ENCODE measurements at regions not wholly inside any gene's neighbourhood (a gene's known extent, or its start where the extent isn't known, plus 50 kb on each side); places are given as distances from the start of the nearest gene placed in this dataset.

DNA sequence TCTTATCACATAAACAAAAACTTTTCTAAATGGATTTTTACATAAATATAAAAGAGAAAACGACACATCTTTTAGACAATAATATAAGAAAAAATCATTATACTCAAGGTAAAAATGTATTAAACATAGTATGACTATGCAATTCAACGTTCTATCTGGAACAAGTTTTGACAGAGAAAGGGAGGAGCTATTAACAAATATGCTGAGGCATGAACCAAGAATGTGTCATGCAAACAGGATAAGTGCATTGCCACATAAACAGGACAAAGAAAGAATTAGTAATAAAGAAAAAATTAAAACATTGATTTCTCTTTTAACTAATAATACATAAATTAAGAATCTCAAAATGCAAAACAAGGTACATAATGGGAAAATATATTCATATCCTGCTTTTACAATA is 1353.4 kb upstream of the GJE1 start:
- Histone ChIP-seq H2AFZ (ENCODE audit: low read length) (no peak overlapping the region), H3K9me2 (replicated peaks; ENCODE audit: insufficient read depth, low read length) (no peaks in the 10 kb centered on the region), H3K79me2 (ENCODE audit: low read length) (no peaks in the 10 kb centered on the region), H3K4me2 (ENCODE audit: low read depth, low read length) (no peak overlapping the region), H3K27me3 (replicated peaks; ENCODE audit: insufficient read depth, low read length) (no peaks in the 10 kb centered on the region), H3K9ac (ENCODE audit: low read length) (no peak overlapping the region), H3F3A (ENCODE audit: insufficient read depth, low read length) (peaks cover under 1% of the 10 kb centered on the region; the same call in 1 of the 2 replicates), H3K9me3 (replicated peaks; ENCODE audit: insufficient read depth, low read length) (no peaks in the 10 kb centered on the region), H3K4me1 (ENCODE audit: low read length) (peaks cover 3% of the 10 kb centered on the region; the same call in 1 of the 2 replicates), H4K20me1 (ENCODE audit: insufficient read depth, low read length) (no peaks in the 10 kb centered on the region), H3K36me3 (replicated peaks; ENCODE audit: insufficient read depth, low read length) (no peaks in the 10 kb centered on the region), H3K27ac (ENCODE audit: low read length) (no peak overlapping the region), H3K4me3 (ENCODE audit: low read length) (no peak overlapping the region)
- no peak for TF ChIP-seq EZH2phosphoT487 (IDR thresholded peaks at IDR 0.05; ENCODE audit: low read length)
- no peak for TF ChIP-seq EZH2 (optimal IDR thresholded peaks at IDR 0.05; ENCODE audit: low read depth, low read length)
- no peak for DNase-seq

DNA sequence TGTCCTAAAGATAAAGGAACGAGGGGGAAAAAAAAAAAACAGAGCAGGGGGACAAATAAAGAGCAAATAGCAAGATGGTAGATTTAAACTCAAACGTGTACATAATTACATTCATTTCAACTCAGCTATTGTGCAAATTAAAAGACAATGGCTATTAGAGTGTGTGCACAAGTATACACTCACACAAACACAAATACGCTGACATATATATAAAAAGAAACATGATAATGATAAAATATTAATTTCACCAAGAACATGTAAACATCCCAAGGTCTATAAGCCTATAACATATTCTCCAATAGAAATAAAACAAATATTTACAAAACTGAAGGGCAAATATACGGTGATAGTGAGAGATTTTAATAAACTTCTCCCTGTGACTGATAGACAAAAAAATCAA is 1354.9 kb upstream of the GJE1 start:
- Histone ChIP-seq H3K4me3 (ENCODE audit: low read length) (no peak overlapping the region), H3K27ac (ENCODE audit: low read length) (no peak overlapping the region), H3K36me3 (replicated peaks; ENCODE audit: insufficient read depth, low read length) (no peaks in the 10 kb centered on the region), H3K9me3 (replicated peaks; ENCODE audit: insufficient read depth, low read length) (no peaks in the 10 kb centered on the region), H3K79me2 (ENCODE audit: low read length) (no peaks in the 10 kb centered on the region), H3K9ac (ENCODE audit: low read length) (no peak overlapping the region), H3K4me2 (ENCODE audit: low read depth, low read length) (no peak overlapping the region), H3K27me3 (replicated peaks; ENCODE audit: insufficient read depth, low read length) (no peaks in the 10 kb centered on the region), H3K9me2 (replicated peaks; ENCODE audit: insufficient read depth, low read length) (no peaks in the 10 kb centered on the region), H2AFZ (ENCODE audit: low read length) (no peak overlapping the region), H3K4me1 (ENCODE audit: low read length) (peaks cover 13% of the 10 kb centered on the region), H4K20me1 (ENCODE audit: insufficient read depth, low read length) (no peaks in the 10 kb centered on the region), H3F3A (ENCODE audit: insufficient read depth, low read length) (peaks cover 5% of the 10 kb centered on the region; the same call in 1 of the 2 replicates)
- TF ChIP-seq CTCF (IDR thresholded peaks at IDR 0.05; ENCODE audit: low read length) (no peak), EZH2phosphoT487 (IDR thresholded peaks at IDR 0.05; ENCODE audit: low read length) (no peak), EZH2 (optimal IDR thresholded peaks at IDR 0.05; ENCODE audit: low read depth, low read length) (no peak)
- DNase-seq, result no peak

- H3K9ac ChIP-seq (ENCODE audit: low read length), result no peak overlapping the region
- no peak for DNase-seq
- H3K4me1 ChIP-seq (ENCODE audit: low read length), result peaks cover 13% of the 10 kb centered on the region
- no peak overlapping the region for H3K4me2 ChIP-seq (ENCODE audit: low read depth, low read length)
- no peaks in the 10 kb centered on the region for H3K79me2 ChIP-seq (ENCODE audit: low read length)
- H3K36me3 ChIP-seq (replicated peaks; ENCODE audit: insufficient read depth, low read length), result no peaks in the 10 kb centered on the region
- no peak overlapping the region for H3K4me3 ChIP-seq (ENCODE audit: low read length)
- H4K20me1 ChIP-seq (ENCODE audit: insufficient read depth, low read length), result no peaks in the 10 kb centered on the region
- H3F3A ChIP-seq (ENCODE audit: insufficient read depth, low read length), result peaks cover 5% of the 10 kb centered on the region; the same call in 1 of the 2 replicates
- H3K9me2 ChIP-seq (replicated peaks; ENCODE audit: insufficient read depth, low read length), result no peaks in the 10 kb centered on the region
- H3K9me3 ChIP-seq (replicated peaks; ENCODE audit: insufficient read depth, low read length), result no peaks in the 10 kb centered on the region
- no peak overlapping the region for H3K27ac ChIP-seq (ENCODE audit: low read length)
- TF ChIP-seq EZH2phosphoT487 (IDR thresholded peaks at IDR 0.05; ENCODE audit: low read length) (no peak), EZH2 (optimal IDR thresholded peaks at IDR 0.05; ENCODE audit: low read depth, low read length) (no peak), CTCF (IDR thresholded peaks at IDR 0.05; ENCODE audit: low read length) (no peak)
- H2AFZ ChIP-seq (ENCODE audit: low read length), result no peak overlapping the region
- no peaks in the 10 kb centered on the region for H3K27me3 ChIP-seq (replicated peaks; ENCODE audit: insufficient read depth, low read length)
Observed at GRCh38 chr6:140775061-140775460, 1357.7 kb upstream of the GJE1 start.

DNA sequence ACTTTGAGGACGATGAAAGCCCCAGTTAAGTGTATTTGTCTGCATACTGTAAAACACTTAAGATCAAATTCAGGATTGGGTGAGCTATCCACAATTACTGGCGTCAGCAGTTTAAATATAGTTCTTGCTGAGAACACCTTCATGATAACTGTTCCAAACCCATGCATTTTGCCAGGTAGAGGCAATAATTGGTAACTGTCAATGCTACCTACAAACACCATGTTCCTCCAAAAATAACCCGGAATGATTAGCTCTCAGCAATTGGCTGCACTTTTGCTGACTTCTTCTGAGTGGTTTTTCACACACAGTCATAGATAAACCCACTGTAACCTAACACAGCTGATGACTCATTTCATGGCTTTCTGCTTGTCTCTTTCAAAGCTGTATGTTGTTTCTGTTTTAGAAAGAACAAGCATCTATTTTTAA is 1358.6 kb upstream of the GJE1 start:
- H3K27me3 ChIP-seq (replicated peaks; ENCODE audit: insufficient read depth, low read length), result no peaks in the 10 kb centered on the region
- H3K9me3 ChIP-seq (replicated peaks; ENCODE audit: insufficient read depth, low read length), result no peaks in the 10 kb centered on the region
- peaks cover 5% of the 10 kb centered on the region; the same call in 1 of the 2 replicates for H3F3A ChIP-seq (ENCODE audit: insufficient read depth, low read length)
- peak overlapping the region; percentile 18 for H3K4me2 ChIP-seq (ENCODE audit: low read depth, low read length)
- peaks cover 13% of the 10 kb centered on the region for H3K4me1 ChIP-seq (ENCODE audit: low read length)
- H3K36me3 ChIP-seq (replicated peaks; ENCODE audit: insufficient read depth, low read length), result no peaks in the 10 kb centered on the region
- no peaks in the 10 kb centered on the region for H3K9me2 ChIP-seq (replicated peaks; ENCODE audit: insufficient read depth, low read length)
- no peak overlapping the region for H3K9ac ChIP-seq (ENCODE audit: low read length)
- H4K20me1 ChIP-seq (ENCODE audit: insufficient read depth, low read length), result no peaks in the 10 kb centered on the region
- H2AFZ ChIP-seq (ENCODE audit: low read length), result 0 out of 2 replicates have a peak overlapping the region, but pooled peaks have one; percentile 20
- H3K27ac ChIP-seq (ENCODE audit: low read length), result peak overlapping the region; percentile 28; the same call in 1 of the 2 replicates
- DNase-seq, result peak; percentile 58
- H3K79me2 ChIP-seq (ENCODE audit: low read length), result no peaks in the 10 kb centered on the region
- TF ChIP-seq EZH2phosphoT487 (IDR thresholded peaks at IDR 0.05; ENCODE audit: low read length) (no peak), CTCF (IDR thresholded peaks at IDR 0.05; ENCODE audit: low read length) (no peak), EZH2 (optimal IDR thresholded peaks at IDR 0.05; ENCODE audit: low read depth, low read length) (no peak)
- H3K4me3 ChIP-seq (ENCODE audit: low read length), result no peak overlapping the region
